GM19239 (cell line): ENCODE measurements at regions not wholly inside any gene's neighbourhood (a gene's known extent, or its start where the extent isn't known, plus 50 kb on each side); places are given as distances from the start of the nearest gene placed in this dataset.
A peak's percentile ranks its signal among the peaks of the same experiment; 100 is the strongest.
"Not testable (repeated sequence)": the region's sequence is repeated elsewhere in the genome, so short reads cannot be mapped to it uniquely, and the experiment has no call there.

ENCODE experiments used
- DNase-seq: peaks from one replicate; pipeline ENCODE4 v3.0.0; 2011; ENCODE audit warnings: low spot score; ENCODE audit not compliant: insufficient read length
- FAIRE-seq: peaks from 2 replicates; lab custom pipeline; 2011; peaks lifted over from hg19 to GRCh38; lab: Jason Lieb, UNC

GRCh38 chr2:184449760-184450159 is 148.6 kb upstream of the ZNF804A start:
- no peak for DNase-seq
- no peak for FAIRE-seq

GRCh38 chr2:184452907-184453306 is 145.4 kb upstream of the ZNF804A start:
- FAIRE-seq (peak; percentile 52), DNase-seq (no peak)

- FAIRE-seq (no peak), DNase-seq (no peak)
Measured at GRCh38 chr2:184455624-184456023, 142.7 kb upstream of the ZNF804A start.

GRCh38 chr2:184456693-184457092 is 141.6 kb upstream of the ZNF804A start:
- not testable (repeated sequence) for FAIRE-seq, DNase-seq

- FAIRE-seq: no peak
- no peak for DNase-seq
Measured at GRCh38 chr2:184463102-184463865, 135.0 kb upstream of the ZNF804A start.

- DNase-seq (no peak), FAIRE-seq (no peak)
Measured at GRCh38 chr2:184463866-184464248, 134.5 kb upstream of the ZNF804A start.

GRCh38 chr2:184468826-184469225 is 129.5 kb upstream of the ZNF804A start:
- no peak for FAIRE-seq

GRCh38 chr2:184472481-184472880 is 125.8 kb upstream of the ZNF804A start:
- FAIRE-seq: no peak
- DNase-seq: no peak

More at GRCh38 chr2:184468826-184469225, 129.5 kb upstream of the ZNF804A start:
- no peak for DNase-seq

- no peak for FAIRE-seq
- DNase-seq: no peak
Measured at GRCh38 chr2:184481865-184482264, 116.5 kb upstream of the ZNF804A start.

GRCh38 chr2:184498936-184499335 is 99.4 kb upstream of the ZNF804A start:
- DNase-seq (no peak), FAIRE-seq (no peak)

- no peak for DNase-seq
- FAIRE-seq: no peak
Measured at GRCh38 chr2:184504252-184504651, 94.1 kb upstream of the ZNF804A start.

GRCh38 chr2:184507254-184507653 is 91.1 kb upstream of the ZNF804A start:
- FAIRE-seq: no peak
- DNase-seq: no peak

- FAIRE-seq (no peak), DNase-seq (no peak)
Measured at GRCh38 chr2:184517402-184517801, 80.9 kb upstream of the ZNF804A start.

- FAIRE-seq (no peak), DNase-seq (no peak)
Measured at GRCh38 chr2:184520441-184520840, 77.9 kb upstream of the ZNF804A start.

- FAIRE-seq (no peak), DNase-seq (no peak)
Measured at GRCh38 chr2:184523732-184524131, 74.6 kb upstream of the ZNF804A start.

GRCh38 chr2:184524551-184525382 is 73.6 kb upstream of the ZNF804A start:
- FAIRE-seq: no peak
- no peak for DNase-seq

GRCh38 chr2:184527058-184527457 is 71.3 kb upstream of the ZNF804A start:
- FAIRE-seq (no peak), DNase-seq (no peak)

GRCh38 chr2:184528119-184528518 is 70.2 kb upstream of the ZNF804A start:
- DNase-seq (no peak), FAIRE-seq (no peak)

GRCh38 chr2:184530239-184530638 is 68.1 kb upstream of the ZNF804A start:
- DNase-seq (no peak), FAIRE-seq (no peak)

- FAIRE-seq: no peak
- no peak for DNase-seq
Measured at GRCh38 chr2:184530959-184531358, 67.4 kb upstream of the ZNF804A start.

GRCh38 chr2:184532551-184532950 is 65.8 kb upstream of the ZNF804A start:
- FAIRE-seq (no peak), DNase-seq (no peak)
